HL-60 (cell line): ENCODE measurements at regions not wholly inside any gene's neighbourhood (a gene's known extent, or its start where the extent isn't known, plus 50 kb on each side); places are given as distances from the start of the nearest gene placed in this dataset.

Source experiments
- CTCF ChIP-seq: IDR thresholded peaks from one replicate; pipeline ENCODE4 v1.5.1; 2011; ENCODE audit warnings: low read length, control low read depth, inconsistent platforms; ENCODE audit not compliant: insufficient read depth
- GABPA ChIP-seq: IDR thresholded peaks from 2 replicates; pipeline ENCODE4 v1.6.1; 2012; ENCODE audit warnings: low read depth
- REST ChIP-seq: IDR thresholded peaks from 2 replicates; pipeline ENCODE4 v1.6.1; 2012; ENCODE audit warnings: low read depth; ENCODE audit not compliant: insufficient replicate concordance

GRCh38 chr13:74645586-74645985 is 511.4 kb upstream of the KLF12 start:
- no peak for TF ChIP-seq CTCF
- TF ChIP-seq GABPA: no peak
- TF ChIP-seq REST: no peak
